Retinal pigment epithelial cell (primary cell): ENCODE measurements at regions not wholly inside any gene's neighbourhood (a gene's known extent, or its start where the extent isn't known, plus 50 kb on each side); places are given as distances from the start of the nearest gene placed in this dataset.

ENCODE experiments used
- DNase-seq: peaks from one replicate; pipeline ENCODE4 v3.0.0-alpha.2; 2010; ENCODE audit warnings: low read depth
- H3K4me3 ChIP-seq: 2 replicates; pipeline ENCODE4 v1.5.1; 2011; ENCODE audit warnings: mild to moderate bottlenecking, low read length, control low read depth, moderate library complexity
- CTCF ChIP-seq: conservative IDR thresholded peaks from 2 replicates; pipeline ENCODE4 v1.5.1; 2011; ENCODE audit warnings: low read depth, low read length, control low read depth, inconsistent platforms

GRCh38 chr11:106228996-106229395 is 151.5 kb downstream of the AASDHPPT start:
- TF ChIP-seq CTCF = no peak
- peak; percentile 70 for DNase-seq
- no peak overlapping the region for H3K4me3 ChIP-seq

DNA sequence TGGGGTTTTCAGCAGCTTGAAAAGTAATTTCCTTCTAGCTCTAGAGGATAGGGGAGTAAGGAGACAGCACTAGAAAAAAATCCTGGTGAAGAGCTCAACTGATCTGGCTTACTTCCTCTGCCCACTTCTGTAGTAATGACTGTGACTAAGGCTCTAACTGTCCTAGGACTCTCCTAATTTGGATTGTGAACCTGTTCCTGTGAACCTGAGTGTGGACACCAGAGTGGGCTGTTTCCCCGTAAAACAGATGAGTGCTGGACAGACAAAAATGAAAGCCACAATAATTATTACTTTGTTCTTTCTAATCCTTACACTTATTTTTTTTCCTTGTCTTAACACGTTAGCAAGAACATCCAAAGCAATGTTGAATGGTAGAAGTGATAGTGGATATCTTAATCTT is 154.1 kb downstream of the AASDHPPT start:
- DNase-seq = no peak
- TF ChIP-seq CTCF = peak; percentile 49
- no peak overlapping the region for H3K4me3 ChIP-seq

GRCh38 chr11:106233191-106233590 is 155.7 kb downstream of the AASDHPPT start:
- no peak for DNase-seq
- H3K4me3 ChIP-seq = no peak overlapping the region
- TF ChIP-seq CTCF = no peak

- TF ChIP-seq CTCF = no peak
- no peak overlapping the region for H3K4me3 ChIP-seq
- no peak for DNase-seq
Measured at GRCh38 chr11:106234794-106235193, 157.3 kb downstream of the AASDHPPT start.

- TF ChIP-seq CTCF = no peak
- no peak overlapping the region for H3K4me3 ChIP-seq
- DNase-seq = no peak
Measured at GRCh38 chr11:106236295-106236694, 158.8 kb downstream of the AASDHPPT start.

- no peak overlapping the region for H3K4me3 ChIP-seq
- TF ChIP-seq CTCF = no peak
- DNase-seq = no peak
Measured at GRCh38 chr11:106238704-106239360, 161.4 kb downstream of the AASDHPPT start.

DNA sequence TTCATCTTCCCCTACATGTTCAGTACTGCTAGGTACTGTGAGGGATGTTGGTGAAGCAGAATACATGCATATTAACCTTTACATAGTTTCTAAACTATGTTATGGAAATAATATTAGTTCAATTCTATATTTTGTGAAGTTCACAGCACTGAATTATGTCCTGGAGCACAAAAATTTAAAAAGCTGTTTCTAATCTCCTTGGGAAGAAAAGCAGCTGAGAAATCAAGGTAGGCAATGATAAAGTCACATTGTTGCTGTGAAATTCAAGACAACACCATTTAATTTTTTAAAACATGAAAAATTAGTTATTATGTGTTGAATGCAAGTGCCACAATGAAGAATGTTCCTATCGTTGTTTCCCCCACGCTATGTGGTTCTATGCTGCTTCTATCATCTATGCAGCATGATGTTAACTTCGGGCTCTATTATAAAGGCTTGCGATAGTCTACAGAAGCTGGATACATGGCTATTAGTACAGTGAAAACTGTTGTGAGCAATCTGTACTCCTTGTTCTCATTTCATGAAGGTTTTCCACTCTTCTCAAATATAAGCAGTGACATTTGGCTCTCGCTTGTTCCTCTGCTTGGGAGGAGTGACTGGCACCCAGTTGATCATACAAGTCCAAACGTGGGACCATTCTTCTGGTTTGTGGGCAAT is 164.3 kb downstream of the AASDHPPT start:
- H3K4me3 ChIP-seq = no peak overlapping the region
- TF ChIP-seq CTCF = no peak
- no peak for DNase-seq
